OCI-M1 (cell line): ENCODE measurements at regions not wholly inside any gene's neighbourhood (a gene's known extent, or its start where the extent isn't known, plus 50 kb on each side); places are given as distances from the start of the nearest gene placed in this dataset.

Source experiments
- DNase-seq: peaks from one replicate; lab custom pipeline; 2025; lab: John Stamatoyannopoulos, UW

DNA sequence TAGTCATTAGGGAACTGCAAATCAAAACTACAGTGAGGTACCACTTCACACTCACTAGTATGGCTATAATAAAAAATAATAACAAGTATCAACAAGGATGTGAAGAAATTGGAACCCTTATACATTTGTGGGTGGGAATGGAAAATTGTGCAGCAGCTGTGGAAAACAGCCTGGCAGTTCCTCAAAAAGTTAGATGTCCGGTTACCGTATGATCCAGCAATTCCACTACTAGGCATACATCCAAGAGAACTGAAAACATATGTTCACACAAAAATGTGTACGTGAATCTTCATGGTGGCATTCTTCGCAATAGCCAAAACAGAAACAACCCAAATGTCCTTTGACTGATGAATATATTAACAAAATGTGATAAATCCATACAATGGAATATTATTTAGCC, 187.9 kb upstream of the LYSMD4 start:
- DNase-seq = no peak

DNA sequence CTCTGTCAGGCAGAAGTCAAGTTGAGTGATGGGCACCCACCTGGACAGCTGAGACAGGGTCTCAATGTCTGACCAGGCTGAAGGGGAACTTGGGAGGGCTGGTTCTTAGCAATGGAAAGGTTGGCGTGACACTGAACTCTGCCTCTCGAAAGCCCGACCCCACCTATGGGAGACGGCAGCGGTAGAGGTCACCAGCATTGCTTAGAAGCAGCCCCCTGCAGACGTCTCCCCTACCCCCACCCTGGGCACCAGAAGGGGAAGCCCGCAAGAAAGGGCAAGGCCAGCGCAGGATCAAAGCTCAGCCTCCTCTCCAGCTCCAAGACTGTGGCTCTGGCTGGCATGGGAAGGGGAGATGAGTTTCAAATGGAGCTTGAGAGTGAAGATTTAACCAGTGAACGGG, 184.8 kb upstream of the LYSMD4 start:
- no peak for DNase-seq

DNA sequence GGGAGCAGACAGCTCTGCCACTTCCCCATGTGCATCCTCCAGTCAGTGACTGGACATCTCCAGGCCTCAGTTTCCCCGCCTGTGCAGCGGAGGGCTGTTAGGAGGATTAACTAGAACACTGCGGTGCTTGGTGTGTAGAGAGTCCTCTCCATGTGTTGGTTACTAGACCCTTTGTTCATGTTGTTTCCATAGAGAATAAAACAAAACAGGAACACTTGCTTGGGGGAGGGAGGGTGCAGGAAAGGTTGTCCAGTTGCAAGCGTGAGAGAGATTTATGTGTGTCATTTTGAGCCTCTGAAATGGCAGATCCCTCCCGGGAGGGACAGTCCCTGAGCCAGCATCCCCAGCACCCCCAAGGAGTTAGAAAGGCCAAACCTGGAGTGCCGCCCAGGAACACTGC, 184.0 kb upstream of the LYSMD4 start:
- DNase-seq = no peak

DNA sequence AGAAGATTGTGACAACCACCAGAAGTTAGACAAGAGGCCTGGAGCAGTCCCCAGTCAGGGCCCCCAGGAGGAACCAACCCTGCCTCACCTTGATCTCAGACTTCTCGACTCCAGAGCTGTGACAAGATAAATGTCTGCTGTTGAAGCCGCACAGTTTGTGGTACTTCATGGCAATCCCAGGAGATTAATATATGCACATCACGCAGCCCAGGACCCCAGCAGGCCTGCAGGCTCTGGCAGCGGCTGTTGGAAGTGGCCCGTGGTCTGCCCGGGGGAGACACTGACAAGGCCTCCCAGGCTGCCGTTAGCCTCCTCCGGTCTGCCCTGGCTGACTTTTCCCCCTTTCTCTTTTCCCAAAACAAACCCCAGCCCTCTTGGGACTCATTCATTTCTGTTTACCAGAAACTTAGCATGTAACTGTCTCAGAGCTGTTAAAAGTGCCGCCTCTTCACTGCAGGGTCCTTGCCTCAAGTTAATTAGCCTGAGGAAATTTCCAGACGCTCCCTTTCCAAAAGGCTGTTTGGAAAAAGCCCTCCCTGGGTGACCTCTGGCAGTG, 183.5 kb upstream of the LYSMD4 start:
- no peak for DNase-seq

DNA sequence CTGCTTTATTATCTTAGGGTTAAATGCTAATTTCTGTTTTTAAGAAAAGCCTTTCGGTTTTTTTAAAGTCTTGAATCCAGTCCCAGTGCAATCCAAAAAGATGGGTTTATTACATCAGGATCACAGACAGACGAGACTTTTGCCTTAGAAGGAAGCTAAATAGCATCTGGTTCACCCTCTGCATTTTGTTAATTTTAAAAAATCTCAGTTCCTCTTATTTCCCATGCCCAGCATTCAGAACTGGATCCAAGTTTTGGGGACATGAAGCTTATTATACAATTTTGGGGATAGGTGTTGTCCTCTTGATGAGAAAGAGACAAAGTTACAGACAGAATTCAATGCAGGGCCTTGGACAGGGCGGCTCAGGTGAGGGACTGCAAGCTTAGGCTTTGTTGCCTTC, 181.5 kb upstream of the LYSMD4 start:
- DNase-seq = no peak

DNA sequence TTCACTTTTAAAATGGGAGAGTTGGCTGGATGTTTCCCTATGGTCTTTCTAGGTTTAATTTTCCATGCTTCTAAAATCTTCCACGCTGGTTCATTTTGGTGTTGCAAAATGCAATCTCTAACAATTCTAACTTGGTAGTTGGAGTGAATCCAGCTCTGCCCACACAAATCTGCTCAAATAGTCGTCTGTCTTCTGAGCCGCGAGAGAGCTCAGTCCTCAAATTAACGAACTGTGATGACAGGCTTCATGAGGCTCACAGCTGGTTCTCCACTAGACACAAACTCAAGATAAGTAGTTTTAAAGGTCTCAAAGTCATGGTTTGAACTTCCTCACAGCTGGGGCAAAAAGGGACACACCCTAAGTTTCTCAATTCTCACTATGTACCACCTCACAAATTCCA, 178.6 kb upstream of the LYSMD4 start:
- peak; percentile 66 for DNase-seq

DNA sequence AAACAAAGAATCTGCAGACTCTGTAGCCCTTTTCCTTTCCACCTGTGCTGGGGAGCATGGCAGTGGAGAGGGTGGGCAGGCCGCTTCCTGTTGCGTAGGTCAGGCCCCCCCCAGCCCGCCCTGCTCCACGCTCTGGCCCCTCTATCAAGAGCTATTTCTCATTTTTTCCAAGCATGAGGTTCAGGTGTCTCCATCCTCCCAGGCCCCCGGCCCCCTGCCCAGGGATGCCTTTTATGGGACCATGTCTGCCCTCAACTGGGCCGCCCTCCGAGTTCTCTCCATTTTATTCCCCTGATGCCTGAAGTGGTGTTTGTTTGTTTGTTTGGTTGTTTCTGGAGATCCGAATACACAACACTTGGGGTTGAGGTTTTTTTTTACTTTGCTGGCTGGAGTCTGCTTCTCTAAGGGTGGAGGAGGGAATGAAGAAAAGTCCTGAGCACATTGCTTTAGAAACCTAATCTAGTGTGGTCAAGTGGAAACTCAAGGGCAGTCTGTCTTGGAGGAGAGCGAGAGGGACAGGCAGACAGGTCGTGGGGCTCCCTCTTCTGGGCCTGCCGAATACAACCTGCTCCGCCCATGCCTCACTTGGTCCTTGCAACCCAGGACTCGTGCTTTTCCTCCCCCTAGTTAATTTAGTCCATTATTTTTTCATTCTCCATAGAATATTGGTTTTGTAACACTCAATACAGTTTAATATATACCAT, 176.5 kb upstream of the LYSMD4 start:
- DNase-seq = peak; percentile 28

DNA sequence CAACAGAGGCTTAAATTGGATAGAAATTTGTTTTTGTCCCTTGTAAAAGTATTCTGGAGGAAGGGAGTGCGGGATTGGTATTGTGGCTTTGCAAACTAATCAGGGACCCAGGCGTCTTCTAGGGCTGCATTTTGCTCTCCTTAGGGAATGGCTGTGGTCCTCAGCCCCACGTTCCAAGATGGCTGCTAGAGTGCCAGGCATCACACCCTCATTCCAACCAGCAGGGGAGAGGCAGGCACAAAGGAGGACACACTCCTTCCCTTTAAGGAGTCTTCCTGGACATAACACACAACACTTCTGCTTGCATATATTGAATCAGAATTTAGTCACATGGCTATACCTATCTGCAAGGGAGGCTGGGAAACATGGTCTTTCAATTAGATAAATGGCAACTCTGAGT, 174.5 kb upstream of the LYSMD4 start:
- no peak for DNase-seq

DNA sequence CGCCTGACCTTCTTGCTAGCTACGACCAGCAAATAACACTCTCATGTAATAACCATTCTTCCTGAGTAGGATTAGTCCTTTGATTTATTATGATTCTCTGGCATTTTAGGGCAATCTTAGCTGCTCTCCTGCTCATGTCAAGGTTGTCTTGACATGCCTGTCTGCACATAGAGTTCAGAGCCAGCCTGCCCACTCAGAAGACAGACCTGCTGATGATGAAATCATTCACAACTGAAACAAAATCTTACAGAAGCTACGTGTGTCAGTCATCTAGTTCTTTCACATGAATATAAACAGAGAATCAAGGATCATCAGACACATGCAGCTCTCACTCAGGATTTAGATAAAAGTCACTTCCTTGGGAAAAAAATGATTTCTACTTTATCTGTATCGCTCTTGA, 173.6 kb upstream of the LYSMD4 start:
- DNase-seq = peak; percentile 11

DNA sequence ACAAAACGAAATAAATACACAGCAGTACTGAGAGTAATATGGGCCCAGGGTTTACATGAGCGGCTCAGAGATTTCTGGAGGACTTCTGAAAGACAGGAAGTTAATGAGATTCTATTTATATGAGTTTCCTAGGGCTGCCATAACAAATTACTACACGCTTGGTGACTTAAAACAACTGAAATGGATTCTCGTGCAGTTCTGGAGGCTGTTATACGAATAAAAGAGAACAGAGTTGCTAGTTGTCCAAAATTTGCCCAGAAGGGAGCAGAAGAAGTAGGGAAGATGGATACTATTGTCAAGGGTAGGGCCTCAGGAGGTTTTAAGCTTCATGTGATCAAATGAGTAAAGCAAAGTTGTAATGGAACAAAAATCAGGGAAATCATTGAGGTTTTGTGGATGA, 173.1 kb upstream of the LYSMD4 start:
- no peak for DNase-seq

DNA sequence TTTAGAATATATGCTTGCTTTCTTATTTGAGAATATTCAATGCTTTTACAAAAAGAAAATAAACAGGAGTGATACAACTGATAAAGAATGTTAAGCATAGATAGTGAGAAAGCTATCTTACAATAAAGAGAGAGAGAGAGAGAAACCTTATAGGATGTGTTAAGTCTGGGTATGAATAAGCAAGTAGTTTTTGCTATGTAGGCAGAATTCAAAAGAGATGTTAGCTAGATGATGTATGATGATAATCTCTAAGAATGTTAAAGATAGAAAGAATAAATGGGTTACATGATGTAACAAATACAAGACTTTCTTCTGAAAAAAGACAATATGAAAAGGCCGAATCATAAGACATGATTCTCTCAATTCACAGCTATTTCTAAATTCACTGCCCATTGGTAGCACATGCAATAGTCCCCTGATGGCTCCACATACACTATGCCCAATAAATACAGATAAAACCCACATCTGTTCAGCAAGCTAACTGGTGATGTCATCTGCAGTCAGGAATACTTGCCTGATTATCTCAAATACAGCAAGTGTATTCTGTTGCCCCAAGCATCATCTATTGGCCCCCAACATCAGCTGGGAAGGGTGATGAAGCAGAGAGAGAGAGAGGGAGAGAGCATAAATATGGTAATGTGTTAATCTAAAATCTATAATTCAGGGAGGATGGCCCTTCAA, 169.2 kb upstream of the LYSMD4 start:
- DNase-seq = no peak

DNA sequence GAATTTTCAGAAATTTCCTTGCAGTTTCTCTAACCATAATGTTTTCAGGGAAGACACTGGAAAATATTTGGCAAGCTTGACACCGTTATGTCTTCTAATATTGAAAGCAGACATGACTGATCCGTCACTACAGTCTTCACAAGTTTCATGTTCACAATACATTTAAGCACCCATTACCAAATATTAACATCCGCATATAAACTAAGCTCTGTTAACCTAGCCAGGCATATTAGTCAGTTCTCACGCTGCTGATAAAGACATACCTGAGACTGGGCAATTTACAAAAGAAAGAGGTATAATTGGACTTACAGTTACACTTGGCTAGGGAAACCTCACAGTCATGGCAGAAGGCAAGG, 162.7 kb upstream of the LYSMD4 start:
- DNase-seq = no peak

DNA sequence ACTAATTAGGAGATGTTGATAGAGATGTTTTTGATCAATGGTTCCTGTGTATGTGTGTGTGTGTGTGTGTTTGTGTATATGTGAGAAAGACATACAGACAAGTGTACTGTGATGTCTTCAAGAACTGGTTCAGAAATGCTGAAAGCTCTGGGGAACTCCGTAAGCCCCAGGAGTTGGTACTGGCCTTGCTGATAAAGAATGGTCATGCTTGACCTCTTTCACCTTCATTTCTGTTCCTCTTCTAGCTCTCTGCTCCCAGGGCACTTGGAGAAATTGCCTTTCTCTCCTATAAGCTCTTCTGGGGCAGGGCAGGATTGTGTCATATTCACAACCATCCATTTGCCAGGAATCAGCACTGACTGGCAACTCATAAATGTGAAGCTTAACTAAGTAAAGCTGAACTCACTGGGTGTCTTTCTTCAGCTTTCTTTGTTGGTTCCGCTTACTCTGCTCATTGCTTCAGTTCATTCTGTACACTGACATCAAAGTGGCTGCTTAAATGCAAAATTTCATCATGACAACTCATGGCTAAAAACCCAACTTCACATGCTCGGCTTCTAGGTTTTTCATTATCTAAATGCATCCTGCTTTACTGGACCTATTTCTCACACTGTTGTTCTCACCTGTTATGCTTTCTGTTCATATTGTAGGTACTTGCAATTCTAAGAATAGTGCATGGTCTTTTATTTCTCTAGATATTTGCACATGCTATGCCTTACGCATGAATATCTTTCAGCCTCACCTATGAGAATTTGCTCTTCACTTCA, 162.1 kb upstream of the LYSMD4 start:
- DNase-seq = peak; percentile 23

DNA sequence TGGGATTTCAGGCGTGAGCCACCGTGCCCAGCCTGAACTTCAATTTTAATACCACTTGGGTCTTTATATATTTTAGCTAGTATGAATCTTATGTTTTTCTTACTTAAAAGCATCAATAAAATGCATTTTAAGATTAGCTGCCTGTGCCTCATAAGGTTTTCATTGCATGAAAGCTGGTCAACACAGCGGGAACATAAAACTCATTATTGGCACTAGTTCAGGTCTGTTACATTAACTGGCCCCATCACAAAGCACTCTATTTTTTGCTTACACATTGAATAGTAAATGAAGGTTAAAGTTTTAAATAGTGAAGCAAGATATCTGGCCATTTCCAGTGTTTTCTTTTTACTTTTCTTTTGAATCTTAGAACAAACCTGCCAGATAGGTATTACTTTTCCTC, 145.6 kb upstream of the LYSMD4 start:
- no peak for DNase-seq

DNA sequence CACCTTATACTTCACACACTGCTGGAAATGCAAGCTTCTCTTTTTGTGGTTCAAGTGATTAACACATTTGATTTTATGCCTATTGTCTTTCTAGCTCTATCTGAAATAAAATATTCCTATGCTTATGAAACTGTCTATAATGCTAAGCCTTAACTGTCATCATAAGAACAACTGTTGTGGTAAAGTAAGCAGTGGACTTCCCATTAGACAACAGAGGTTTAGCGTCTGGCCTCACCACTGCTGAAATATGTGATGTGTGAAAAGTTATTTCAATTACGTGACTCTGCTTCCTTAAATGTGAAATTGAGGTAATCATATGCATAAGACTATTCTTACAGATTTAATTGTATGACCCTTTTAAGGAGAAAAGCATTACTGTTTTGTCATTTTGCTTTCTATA, 140.2 kb upstream of the LYSMD4 start:
- no peak for DNase-seq

DNA sequence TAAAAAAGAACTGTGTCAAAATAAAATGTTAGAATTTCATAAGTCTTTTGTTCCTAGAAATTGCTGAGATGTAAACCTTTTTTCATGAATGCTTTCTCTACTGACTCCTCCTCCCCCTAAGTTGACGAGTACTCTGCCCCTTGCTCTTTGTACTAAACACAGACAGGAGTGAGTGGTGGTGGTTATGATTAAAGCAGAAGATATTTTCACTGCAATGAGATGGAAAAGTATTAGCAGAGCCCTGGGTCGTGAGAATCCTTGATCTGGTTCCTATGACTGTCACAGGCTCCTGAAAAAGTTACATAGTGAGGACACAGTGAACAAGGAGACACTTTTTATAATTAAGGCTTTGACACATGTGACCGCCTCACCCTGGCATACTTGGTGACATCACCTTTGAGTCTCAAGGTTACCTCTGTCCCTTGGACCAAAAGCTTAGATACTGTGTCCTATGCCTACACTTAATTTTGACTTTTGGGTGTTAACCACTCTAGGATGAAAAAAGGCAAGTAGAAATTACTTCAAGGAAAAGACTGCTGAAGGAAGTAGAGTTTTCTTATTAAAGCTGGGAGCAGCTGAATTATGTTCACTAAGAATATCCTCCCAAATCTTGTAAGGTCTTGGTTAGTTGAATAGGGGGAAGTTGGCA, 130.4 kb upstream of the LYSMD4 start:
- DNase-seq = no peak

DNA sequence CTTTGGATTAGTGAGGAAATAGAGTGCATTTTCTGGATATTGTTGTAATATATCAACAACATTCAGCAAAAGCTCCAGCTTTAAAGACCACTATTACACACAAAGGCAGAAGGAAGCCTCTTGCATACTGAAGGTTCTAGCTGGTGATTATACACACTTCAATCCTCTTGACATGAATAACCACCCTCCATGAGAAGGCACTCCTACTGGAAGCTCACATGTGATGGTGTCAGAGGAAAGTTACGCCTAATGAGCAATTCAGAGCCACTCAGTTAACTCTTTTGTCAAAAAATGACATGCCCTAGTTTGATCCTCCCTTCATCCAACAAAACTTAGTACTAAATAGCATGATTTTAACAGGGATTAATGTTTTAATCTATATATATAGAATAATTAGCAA, 124.6 kb upstream of the LYSMD4 start:
- DNase-seq = no peak

DNA sequence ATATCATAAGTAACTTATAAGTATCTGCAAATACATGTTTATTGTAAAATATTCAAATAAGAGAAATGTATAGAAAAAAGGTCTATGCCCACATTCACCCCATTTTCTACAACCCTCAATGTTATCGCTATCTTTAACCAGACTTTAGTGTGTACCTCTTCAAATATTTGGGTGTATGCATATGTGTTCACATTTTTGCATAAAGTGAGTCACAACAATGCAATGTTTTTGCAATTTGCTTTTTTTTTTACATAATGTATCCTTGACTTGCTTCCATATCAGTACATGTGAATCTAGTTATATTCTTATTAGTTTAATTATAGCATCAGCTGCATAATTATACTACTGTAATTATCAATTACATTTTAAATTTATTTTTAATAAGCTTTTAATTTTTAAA, 117.3 kb upstream of the LYSMD4 start:
- no peak for DNase-seq

DNA sequence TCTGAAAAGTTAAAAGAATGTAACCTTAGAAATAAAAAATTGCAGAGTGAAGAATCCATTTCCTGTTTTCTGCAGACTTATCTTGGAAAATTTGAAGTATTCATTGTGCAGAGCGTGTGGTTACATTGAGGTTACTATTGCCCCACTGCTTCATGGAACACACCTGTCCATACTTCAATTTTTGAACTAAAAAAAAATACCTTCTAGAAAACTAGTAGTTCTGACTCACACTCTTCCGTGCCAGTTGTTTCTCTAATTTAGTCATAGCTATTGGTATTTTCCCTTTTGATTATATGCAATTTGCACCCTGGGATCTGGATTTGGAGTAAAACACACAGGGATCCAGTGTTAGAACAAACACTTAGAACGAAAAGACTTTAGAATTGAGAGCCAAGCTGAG, 111.8 kb upstream of the LYSMD4 start:
- no peak for DNase-seq

DNA sequence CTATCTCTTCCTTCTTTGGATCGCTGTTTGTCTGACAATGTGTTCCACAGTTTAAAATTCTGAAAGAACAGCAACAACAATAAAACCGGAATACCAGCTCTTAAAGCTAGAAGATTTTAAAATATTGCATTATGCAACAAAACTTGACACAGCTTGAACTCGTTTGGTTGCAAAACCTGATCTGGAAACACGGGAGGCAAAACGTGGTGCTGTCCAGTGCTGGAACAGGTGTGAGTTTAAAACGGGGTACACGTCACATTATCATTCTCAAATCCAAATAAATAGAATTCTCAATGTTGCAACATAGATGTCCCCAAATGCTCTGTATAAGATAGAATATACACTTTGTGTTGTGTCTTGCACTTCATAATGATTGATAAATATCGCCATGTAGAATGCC, 110.9 kb upstream of the LYSMD4 start:
- DNase-seq = no peak

DNA sequence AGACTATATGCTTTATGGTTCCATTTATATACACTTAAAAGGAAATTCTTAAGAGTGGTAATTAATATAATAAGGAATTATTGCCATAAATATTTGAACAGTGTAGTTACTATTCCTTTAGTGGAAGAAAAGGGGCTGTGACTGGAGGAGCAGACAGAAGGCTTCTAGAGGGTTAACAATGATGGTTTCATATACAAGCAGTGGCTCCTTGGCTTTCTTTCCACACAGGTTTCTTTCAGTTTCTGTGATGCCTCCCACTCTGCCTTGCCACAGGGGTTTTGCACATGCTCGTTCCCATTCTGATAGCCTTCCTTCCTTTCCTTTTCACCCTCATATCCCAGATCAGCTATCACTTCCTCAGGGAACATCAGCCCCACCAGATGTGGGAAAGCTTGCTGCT, 108.8 kb upstream of the LYSMD4 start:
- no peak for DNase-seq

DNA sequence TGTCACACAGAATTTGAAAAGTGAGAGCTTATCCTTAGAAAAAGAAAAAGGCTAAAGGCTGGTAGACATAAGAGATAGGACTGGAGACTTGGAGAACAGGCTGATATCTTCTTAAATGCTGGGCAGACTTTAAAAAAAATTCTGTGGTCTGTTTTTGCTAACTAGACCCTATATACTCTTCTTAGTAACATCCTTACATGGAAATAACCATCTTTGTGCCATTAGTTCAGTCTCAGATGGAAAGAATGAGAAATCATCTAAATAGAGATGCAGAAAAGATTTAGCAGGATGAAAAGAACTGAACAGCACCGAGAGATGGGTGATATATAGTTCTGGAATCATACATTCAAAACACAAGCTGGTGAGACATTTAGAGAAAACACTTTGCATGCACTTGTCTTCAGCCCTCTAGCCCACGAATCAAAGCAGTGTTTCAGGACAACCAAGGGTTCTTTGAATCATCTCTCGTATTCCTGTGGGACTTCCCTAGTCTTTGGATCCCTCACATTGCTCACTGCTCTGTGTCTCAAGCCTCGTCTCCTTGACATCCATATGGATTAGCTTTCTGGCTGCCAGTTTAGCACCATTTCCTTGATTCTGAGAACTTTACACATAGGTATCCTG, 93.0 kb upstream of the LYSMD4 start:
- no peak for DNase-seq
